H9 (cell line): ENCODE measurements at regions not wholly inside any gene's neighbourhood (a gene's known extent, or its start where the extent isn't known, plus 50 kb on each side); places are given as distances from the start of the nearest gene placed in this dataset.

Experiments
- DNase-seq: peaks from one replicate; pipeline ENCODE4 v3.0.0-alpha.2; 2017
- H2AFZ ChIP-seq: one replicate; pipeline ENCODE4 v1.6.1; 2013; ENCODE audit warnings: mild to moderate bottlenecking, low read length, control low read depth, moderate library complexity
- H2AK5ac ChIP-seq: 2 replicates; pipeline ENCODE4 v1.6.1; 2013; ENCODE audit warnings: low read length, control low read depth, mixed read lengths; ENCODE audit not compliant: insufficient read length
- H2BK120ac ChIP-seq: one replicate; pipeline ENCODE4 v1.6.1; 2013; ENCODE audit warnings: low read depth, mild to moderate bottlenecking, low read length, control low read depth, inconsistent platforms; ENCODE audit not compliant: poor library complexity, severe bottlenecking
- H2BK12ac ChIP-seq: 2 replicates; pipeline ENCODE4 v1.6.1; 2013; ENCODE audit warnings: low read length, control low read depth, mixed read lengths, low read depth; ENCODE audit not compliant: insufficient read length
- H2BK15ac ChIP-seq: 2 replicates; pipeline ENCODE4 v1.6.1; 2013; ENCODE audit warnings: low read depth, low read length, control low read depth
- H2BK20ac ChIP-seq: one replicate; pipeline ENCODE4 v1.6.1; 2013; ENCODE audit warnings: low read depth, mild to moderate bottlenecking, low read length, control low read depth, inconsistent platforms; ENCODE audit not compliant: poor library complexity, severe bottlenecking
- H2BK5ac ChIP-seq: 2 replicates; pipeline ENCODE4 v1.6.1; 2013; ENCODE audit warnings: low read length, control low read depth, mixed read lengths; ENCODE audit not compliant: insufficient read length
- H3K14ac ChIP-seq: 2 replicates; pipeline ENCODE4 v1.6.1; 2013; ENCODE audit warnings: low read length, control low read depth; ENCODE audit not compliant: insufficient read depth
- H3K18ac ChIP-seq: 2 replicates; pipeline ENCODE4 v1.6.1; 2013; ENCODE audit warnings: low read depth, mild to moderate bottlenecking, mixed read lengths, low read length, control low read depth; ENCODE audit not compliant: insufficient read length
- H3K23ac ChIP-seq: 2 replicates; pipeline ENCODE4 v1.6.1; 2013; ENCODE audit warnings: low read length, control low read depth, mixed read lengths, low read depth; ENCODE audit not compliant: insufficient read length
- H3K23me2 ChIP-seq: 2 replicates; pipeline ENCODE4 v1.6.1; 2013; ENCODE audit warnings: low read depth, mild to moderate bottlenecking, mixed read lengths, low read length, control low read depth; ENCODE audit not compliant: insufficient read length, poor library complexity, severe bottlenecking
- H3K27ac ChIP-seq: 2 replicates; pipeline ENCODE4 v1.5.1; 2013; ENCODE audit warnings: low read length, control low read depth, mixed read lengths, low read depth; ENCODE audit not compliant: insufficient read length
- H3K27me3 ChIP-seq: 2 replicates; pipeline ENCODE4 v1.6.1; 2013; ENCODE audit warnings: low read length, control low read depth, inconsistent platforms; ENCODE audit not compliant: insufficient read depth
- H3K4ac ChIP-seq: 2 replicates; pipeline ENCODE4 v1.6.1; 2013; ENCODE audit warnings: low read depth, mild to moderate bottlenecking, control low read depth, inconsistent platforms, low read length, moderate library complexity
- H3K4me1 ChIP-seq: 2 replicates; pipeline ENCODE4 v1.6.1; 2013; ENCODE audit warnings: low read length, control low read depth, inconsistent platforms; ENCODE audit not compliant: insufficient read depth
- H3K4me2 ChIP-seq: 2 replicates; pipeline ENCODE4 v1.6.1; 2013; ENCODE audit warnings: low read length, control low read depth, mixed read lengths; ENCODE audit not compliant: insufficient read length, insufficient read depth
- H3K56ac ChIP-seq: 2 replicates; pipeline ENCODE4 v1.6.1; 2013; ENCODE audit warnings: low read depth, mild to moderate bottlenecking, mixed read lengths, low read length, control low read depth; ENCODE audit not compliant: insufficient read length
- H3K79me1 ChIP-seq: 2 replicates; pipeline ENCODE4 v1.6.1; 2013; ENCODE audit warnings: low read depth, mild to moderate bottlenecking, moderate library complexity, low read length, control low read depth, inconsistent platforms; ENCODE audit not compliant: insufficient read depth, poor library complexity, severe bottlenecking
- H3K79me2 ChIP-seq: 2 replicates; pipeline ENCODE4 v1.6.1; 2013; ENCODE audit warnings: low read length, control low read depth, inconsistent platforms; ENCODE audit not compliant: insufficient read depth
- H3K9ac ChIP-seq: 2 replicates; pipeline ENCODE4 v1.6.1; 2013; ENCODE audit warnings: low read length, control low read depth, mixed read lengths; ENCODE audit not compliant: insufficient read length; ENCODE audit errors: extremely low read depth
- H3K9me3 ChIP-seq: one replicate; pipeline ENCODE4 v1.6.1; 2013; ENCODE audit warnings: low read depth, low read length, inconsistent platforms; ENCODE audit not compliant: control insufficient read depth
- H3T11ph ChIP-seq: one replicate; pipeline ENCODE4 v1.6.1; 2013; ENCODE audit warnings: mild to moderate bottlenecking, low read length, control low read depth, inconsistent platforms
- H4K20me1 ChIP-seq: one replicate; pipeline ENCODE4 v1.6.1; 2013; ENCODE audit not compliant: control insufficient read depth, insufficient read length, insufficient read depth
- H4K5ac ChIP-seq: 2 replicates; pipeline ENCODE4 v1.6.1; 2013; ENCODE audit warnings: low read depth, mild to moderate bottlenecking, mixed read lengths, low read length, control low read depth; ENCODE audit not compliant: insufficient read length
- H4K8ac ChIP-seq: replicated peaks from 2 replicates; pipeline ENCODE4 v1.6.1; 2013; ENCODE audit warnings: low read length, control low read depth, mixed read lengths, low read depth; ENCODE audit not compliant: insufficient read length
- H4K91ac ChIP-seq: 2 replicates; pipeline ENCODE4 v1.6.1; 2013; ENCODE audit warnings: low read depth, mild to moderate bottlenecking, moderate library complexity, mixed read lengths, low read length, control low read depth; ENCODE audit not compliant: insufficient read length
- H3K27ac Mint-ChIP-seq, 3 experiments: 2 replicates in 2 of 3; 3 replicates in 1 of 3; pipeline ENCODE4 v1.8.0; 2020 to 2021; ENCODE audit warnings: mixed read lengths in 3 of 3, mild to moderate bottlenecking in 1 of 3, moderate library complexity in 1 of 3
- H3K27me3 Mint-ChIP-seq: 2 replicates; pipeline ENCODE4 v1.8.0; 2021; ENCODE audit warnings: low read depth, mild to moderate bottlenecking, moderate library complexity, mixed read lengths
- H3K36me3 Mint-ChIP-seq, 3 experiments: 2 replicates in 2 of 3; 3 replicates in 1 of 3; pipeline ENCODE4 v1.8.0; 2020 to 2021; ENCODE audit warnings: low read depth in 3 of 3, mixed read lengths in 3 of 3; ENCODE audit not compliant: insufficient read depth in 1 of 3
- H3K4me1 Mint-ChIP-seq, 2 experiments: 2 replicates each; pipeline ENCODE4 v1.8.0; 2020; ENCODE audit warnings: mixed read lengths in 2 of 2
- H3K4me3 Mint-ChIP-seq, 2 experiments: 2 replicates in 1 of 2; 3 replicates in 1 of 2; pipeline ENCODE4 v1.8.0; 2020 to 2021; ENCODE audit warnings: mild to moderate bottlenecking in 2 of 2, mixed read lengths in 2 of 2, moderate library complexity in 1 of 2
- H3K9me3 Mint-ChIP-seq, 2 experiments: 2 replicates in 1 of 2; 3 replicates in 1 of 2; pipeline ENCODE4 v1.8.0; 2020; ENCODE audit warnings: mild to moderate bottlenecking in 2 of 2, mixed read lengths in 2 of 2, moderate library complexity in 1 of 2
- CTCF ChIP-seq: fragments of 200-600 bp; sonication (generic); conservative IDR thresholded peaks from 3 replicates; pipeline ENCODE4 v1.8.0; 2021; ENCODE audit warnings: antibody characterized with exemption, mild to moderate bottlenecking

GRCh38 chr1:239558991-239559390 lies 172.6 kb downstream of the CHRM3 start:
- H3K56ac ChIP-seq = no peak overlapping the region
- no peak overlapping the region for H2BK12ac ChIP-seq
- no peak overlapping the region for H2AK5ac ChIP-seq
- no peak overlapping the region for H2BK5ac ChIP-seq
- Mint-ChIP-seq H3K4me3 (no peak overlapping the region), H3K27ac (no peak overlapping the region), H3K36me3 (no peaks in the 10 kb centered on the region), H3K27me3 (no peaks in the 10 kb centered on the region), H3K4me1 (peaks cover 7 to 8% of the 10 kb centered on the region in 2 experiments), H3K9me3 (no peaks in the 10 kb centered on the region)
- no peak overlapping the region for H3K23ac ChIP-seq
- no peak overlapping the region for H3T11ph ChIP-seq
- H2BK15ac ChIP-seq = no peak overlapping the region
- no peak overlapping the region for H3K9ac ChIP-seq
- H3K27me3 ChIP-seq = no peaks in the 10 kb centered on the region
- H3K9me3 ChIP-seq = no peaks in the 10 kb centered on the region
- no peaks in the 10 kb centered on the region for H3K79me1 ChIP-seq
- H2BK120ac ChIP-seq = no peak overlapping the region
- no peak overlapping the region for H4K5ac ChIP-seq
- H4K91ac ChIP-seq = no peak overlapping the region
- H3K23me2 ChIP-seq = no peaks in the 10 kb centered on the region
- no peak overlapping the region for H3K18ac ChIP-seq
- no peak overlapping the region for H2AFZ ChIP-seq
- peaks cover 2% of the 10 kb centered on the region; the same call in 1 of the 2 replicates for H3K4me1 ChIP-seq
- H3K14ac ChIP-seq = no peak overlapping the region
- H3K4ac ChIP-seq = no peak overlapping the region
- no peak for DNase-seq
- H4K8ac ChIP-seq = no peak overlapping the region
- no peak overlapping the region for H3K4me2 ChIP-seq
- H3K79me2 ChIP-seq = no peaks in the 10 kb centered on the region
- H4K20me1 ChIP-seq = no peaks in the 10 kb centered on the region
- H3K27ac ChIP-seq = no peak overlapping the region
- no peak overlapping the region for H2BK20ac ChIP-seq
- TF ChIP-seq CTCF = no peak
